A673 (cell line): ENCODE measurements at regions not wholly inside any gene's neighbourhood (a gene's known extent, or its start where the extent isn't known, plus 50 kb on each side); places are given as distances from the start of the nearest gene placed in this dataset.

Experiments
- BruUV-seq: library from RNA; stranded (reverse); fragments of 400-500 nt; replicated peaks from 2 replicates; lab custom pipeline; 2021; lab: Mats Ljungman, UMichigan
- CTCF ChIA-PET: fragments of 300-600 bp; sonication (Branson Sonifier 250); formaldehyde crosslinking; loops from one replicate; lab custom pipeline; 2022; ENCODE audit warnings: antibody characterized with exemption; lab: Charles Lee
- POLR2A ChIA-PET: fragments of 300-600 bp; sonication (Branson Sonifier 250); formaldehyde crosslinking; loops from one replicate; lab custom pipeline; 2022; ENCODE audit warnings: antibody characterized with exemption; ENCODE audit not compliant: low non-redundant PET; lab: Charles Lee
- DNase-seq: peaks from one replicate; pipeline ENCODE4 v3.0.0-alpha.2; 2015; ENCODE audit warnings: low spot score
- H3K27ac ChIP-seq: fragments of 200-600 bp; sonication (generic); 2 replicates; pipeline ENCODE4 v1.5.1; 2016; ENCODE audit warnings: mixed run types, low read depth, mild to moderate bottlenecking, mixed read lengths, antibody characterized with exemption, low read length; ENCODE audit not compliant: poor library complexity, severe bottlenecking
- H3K27me3 ChIP-seq: fragments of 200-600 bp; sonication (generic); replicated peaks from 2 replicates; pipeline ENCODE4 v1.6.1; 2017; ENCODE audit warnings: mixed run types, low read depth, mild to moderate bottlenecking, mixed read lengths, antibody characterized with exemption, low read length; ENCODE audit not compliant: insufficient read depth, poor library complexity
- H3K36me3 ChIP-seq: fragments of 200-600 bp; sonication (generic); 2 replicates; pipeline ENCODE4 v1.6.1; 2016; ENCODE audit warnings: mixed run types, mild to moderate bottlenecking, mixed read lengths, antibody characterized with exemption, low read length; ENCODE audit not compliant: insufficient read depth, poor library complexity, severe bottlenecking
- H3K4me1 ChIP-seq: fragments of 200-600 bp; sonication (generic); 2 replicates; pipeline ENCODE4 v1.6.1; 2017; ENCODE audit warnings: mixed run types, mild to moderate bottlenecking, mixed read lengths, antibody characterized with exemption, low read length; ENCODE audit not compliant: insufficient read depth, poor library complexity, severe bottlenecking
- H3K4me3 ChIP-seq: fragments of 200-600 bp; sonication (generic); 2 replicates; pipeline ENCODE4 v1.5.1; 2016; ENCODE audit warnings: low read depth, mixed run types, mild to moderate bottlenecking, mixed read lengths, low read length; ENCODE audit not compliant: poor library complexity, severe bottlenecking
- H3K9me3 ChIP-seq: fragments of 200-600 bp; sonication (generic); 2 replicates; pipeline ENCODE4 v1.6.1; 2016; ENCODE audit warnings: mixed run types, low read depth, mild to moderate bottlenecking, mixed read lengths, antibody characterized with exemption, low read length; ENCODE audit not compliant: poor library complexity, severe bottlenecking
- CTCF ChIP-seq: fragments of 300-800, 200-600 bp; sonication (generic); conservative IDR thresholded peaks from 2 replicates; pipeline ENCODE4 v1.5.1; 2017; ENCODE audit warnings: low read depth, mild to moderate bottlenecking, antibody characterized with exemption, low read length, moderate library complexity, mixed read lengths
- EZH2 ChIP-seq: fragments of 200-600 bp; sonication (generic); IDR thresholded peaks from 2 replicates; pipeline ENCODE4 v1.6.1; 2017; ENCODE audit warnings: borderline replicate concordance, low read depth, mild to moderate bottlenecking, mixed read lengths, antibody characterized with exemption, low read length; ENCODE audit not compliant: poor library complexity, severe bottlenecking
- intact Hi-C: fragments of 100-400 bp; cut with micrococcal nuclease; formaldehyde crosslinking; loops from one replicate; pipeline ENCODE4 v1.10.0; 2022; ENCODE audit not compliant: unreplicated experiment

DNA sequence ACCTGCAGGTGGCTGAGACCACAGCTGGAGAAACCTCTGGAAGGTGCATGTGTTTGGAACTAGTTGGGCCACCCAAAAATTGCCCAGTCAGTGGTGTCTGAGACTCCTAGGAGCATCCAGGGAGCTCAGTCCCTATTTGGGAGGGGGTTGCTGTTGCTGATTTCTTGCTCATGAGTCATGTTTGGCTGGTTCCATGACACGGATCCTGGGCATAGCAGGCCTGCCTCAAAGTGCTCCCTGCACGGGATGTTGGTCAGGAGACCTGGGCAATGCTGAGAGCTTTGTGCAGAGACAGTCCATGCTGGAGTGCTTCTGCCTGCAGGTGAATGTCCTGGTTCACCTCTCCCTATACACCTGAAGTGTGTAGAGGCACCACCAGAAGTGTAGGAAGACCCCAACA lies 194.2 kb downstream of the GLI2 start:
- no peak for DNase-seq

DNA sequence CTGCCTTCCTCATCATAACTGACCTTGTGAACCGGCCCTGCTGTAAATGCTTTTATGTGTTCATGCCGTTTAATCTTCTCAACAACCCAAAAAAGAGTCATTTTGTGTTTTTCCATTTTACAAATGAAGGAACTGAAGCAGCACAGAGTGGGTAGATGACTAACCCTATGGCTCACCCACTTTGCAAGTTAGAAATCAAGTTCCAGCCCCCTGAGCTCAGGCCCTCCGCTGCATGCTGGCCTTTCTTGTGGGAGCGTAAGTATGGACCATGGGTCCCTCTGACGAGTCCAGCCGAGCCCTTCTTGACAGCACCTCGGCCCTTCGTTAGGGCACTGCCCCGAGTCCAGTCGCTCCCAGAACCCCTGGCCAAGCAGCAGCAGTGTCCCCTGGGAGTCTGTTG lies 194.6 kb downstream of the GLI2 start:
- H3K4me3 ChIP-seq = no peak overlapping the region
- no peaks in the 10 kb centered on the region for H3K9me3 ChIP-seq
- no peak for DNase-seq
- H3K36me3 ChIP-seq = no peaks in the 10 kb centered on the region
- no peaks in the 10 kb centered on the region for H3K27me3 ChIP-seq
- ChIA-PET CTCF (no interaction called here), POLR2A (no interaction called here)
- intact Hi-C loops = loop anchor here (10.0 kb wide), 1 partner anchor 195 kb away; the partner anchor contains the start of gene GLI2
- no TSS peak for BruUV-seq
- TF ChIP-seq EZH2 = no peak
- TF ChIP-seq CTCF = no peak
- no peaks in the 10 kb centered on the region for H3K4me1 ChIP-seq
- H3K27ac ChIP-seq = no peak overlapping the region

More for the DNA sequence above, 194.2 kb downstream of the GLI2 start:
- ChIA-PET CTCF (no interaction called here), POLR2A (no interaction called here)
- Histone ChIP-seq H3K4me3 (no peak overlapping the region), H3K9me3 (no peaks in the 10 kb centered on the region), H3K36me3 (no peaks in the 10 kb centered on the region), H3K27me3 (no peaks in the 10 kb centered on the region), H3K27ac (no peak overlapping the region), H3K4me1 (no peaks in the 10 kb centered on the region)
- no TSS peak for BruUV-seq
- intact Hi-C loops = loop anchor here (10.0 kb wide), 1 partner anchor 195 kb away; the partner anchor contains the start of gene GLI2
- no peak for TF ChIP-seq EZH2

DNA sequence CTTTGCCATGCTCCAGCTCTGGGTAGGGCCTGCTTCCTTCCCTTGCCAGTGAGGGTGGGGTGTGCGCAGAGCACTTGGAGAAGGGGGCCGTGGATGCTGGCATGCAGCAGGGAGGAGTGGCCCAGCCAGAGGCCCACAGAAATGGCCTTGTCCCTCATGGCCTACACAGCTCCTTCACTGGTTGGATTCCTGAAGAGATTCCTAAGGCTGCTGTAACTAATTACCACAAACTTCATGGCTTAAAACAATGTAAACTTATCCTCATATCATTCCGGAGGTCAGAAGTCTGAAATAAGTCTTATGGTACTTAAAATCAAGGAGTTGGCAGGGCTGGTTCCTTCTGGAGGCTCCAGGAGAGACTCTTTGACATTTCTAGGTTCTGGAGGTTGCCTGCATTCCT lies 195.2 kb downstream of the GLI2 start:
- intact Hi-C loops = loop anchor here (10.0 kb wide), 1 partner anchor 196 kb away; the partner anchor contains the start of gene GLI2
- ChIA-PET POLR2A (no interaction called here), CTCF (no interaction called here)
- Histone ChIP-seq H3K27ac (no peak overlapping the region), H3K9me3 (no peaks in the 10 kb centered on the region), H3K4me1 (no peaks in the 10 kb centered on the region), H3K27me3 (no peaks in the 10 kb centered on the region), H3K36me3 (no peaks in the 10 kb centered on the region), H3K4me3 (no peak overlapping the region)
- TF ChIP-seq EZH2 (no peak), CTCF (no peak)
- BruUV-seq = no TSS peak
- no peak for DNase-seq

DNA sequence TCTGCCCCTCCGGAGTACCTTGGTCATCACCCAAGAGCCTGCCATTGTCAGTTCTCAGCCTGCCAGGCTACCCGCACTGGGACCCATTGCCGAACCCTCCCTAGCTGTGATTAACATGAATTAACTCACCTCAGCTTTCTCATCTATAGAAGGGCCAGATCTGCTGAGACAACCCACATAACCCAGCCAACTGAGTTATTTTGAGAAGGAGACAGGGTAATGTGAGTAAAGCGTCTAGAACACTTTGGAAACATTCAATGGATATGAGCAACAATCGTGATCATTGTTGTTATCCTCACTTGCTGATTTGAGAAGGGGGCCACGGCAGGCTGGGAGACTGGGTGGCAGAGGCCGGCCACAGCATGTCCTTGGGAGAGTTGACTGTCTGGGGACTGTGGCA lies 196.8 kb downstream of the GLI2 start:
- BruUV-seq = no TSS peak
- DNase-seq = no peak
- intact Hi-C loops = loop anchor here (10.0 kb wide), 1 partner anchor 198 kb away; the partner anchor contains the start of gene GLI2
- Histone ChIP-seq H3K27ac (no peak overlapping the region), H3K4me3 (no peak overlapping the region), H3K9me3 (no peaks in the 10 kb centered on the region), H3K4me1 (no peaks in the 10 kb centered on the region), H3K36me3 (no peaks in the 10 kb centered on the region), H3K27me3 (no peaks in the 10 kb centered on the region)
- no peak for TF ChIP-seq EZH2
- ChIA-PET CTCF (no interaction called here), POLR2A (no interaction called here)
